ENCODE measurements at regions not wholly inside any gene's neighbourhood (a gene's known extent, or its start where the extent isn't known, plus 50 kb on each side); places are given as distances from the start of the nearest gene placed in this dataset. TPM values are rescaled to one million over a fixed set of nuclear protein-coding genes. Genes with fewer than 3 reads are reported as not detected.

DNA sequence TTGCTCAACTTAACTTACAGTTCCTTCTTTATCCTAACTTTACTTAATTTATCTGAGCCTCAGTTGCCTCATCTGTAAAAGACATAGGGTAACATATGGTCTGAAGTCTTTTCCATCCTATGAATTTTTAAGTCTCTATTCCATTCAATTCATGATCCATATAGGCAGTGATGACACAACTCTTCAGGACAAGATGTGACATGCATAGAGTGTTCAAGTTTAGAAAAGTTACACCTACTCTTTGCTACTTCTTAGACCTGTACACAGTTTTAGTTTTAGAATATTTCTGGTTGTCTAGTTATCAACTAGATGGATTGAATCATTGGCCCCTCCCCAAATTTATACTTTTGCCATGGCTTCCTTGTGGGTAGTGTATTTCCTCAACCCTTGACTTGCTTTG is 50.7 kb upstream of the ELL2 start:
- Histone ChIP-seq H3K9me3 (replicated peaks; ENCODE audit: control insufficient read depth, insufficient read depth, low read length) (no peaks in the 10 kb centered on the region; the same call in 1 of the 3 replicates), H3K4me1 (ENCODE audit: control insufficient read depth, insufficient read depth, low read length) (no peaks in the 10 kb centered on the region), H3K4me2 (ENCODE audit: control insufficient read depth, insufficient read depth) (no peak overlapping the region), H3K27ac (ENCODE audit: control insufficient read depth, insufficient read depth) (no peak overlapping the region), H3K4me3 (no peak overlapping the region), H3K79me2 (ENCODE audit: control insufficient read depth, insufficient read depth, low read length) (no peaks in the 10 kb centered on the region), H3K9ac (ENCODE audit: control insufficient read depth, insufficient read depth, low read length) (no peak overlapping the region), H4K20me1 (ENCODE audit: control insufficient read depth, insufficient read depth) (no peaks in the 10 kb centered on the region), H3K27me3 (replicated peaks in 1 of 2; ENCODE audit: control insufficient read depth in 2 of 2, insufficient read depth in 2 of 2, low read length in 1 of 2) (no peaks in the 10 kb centered on the region), H3K36me3 (ENCODE audit: control insufficient read depth in 2 of 2, insufficient read depth in 2 of 2, low read length in 1 of 2) (no peaks in the 10 kb centered on the region), H2AFZ (ENCODE audit: control insufficient read depth, low read depth, low read length) (no peak overlapping the region)
- DNase-seq (ENCODE audit: low read depth, low spot score) (no peak), FAIRE-seq (no peak), ATAC-seq (no peak)
- TF ChIP-seq, protein P1, sequence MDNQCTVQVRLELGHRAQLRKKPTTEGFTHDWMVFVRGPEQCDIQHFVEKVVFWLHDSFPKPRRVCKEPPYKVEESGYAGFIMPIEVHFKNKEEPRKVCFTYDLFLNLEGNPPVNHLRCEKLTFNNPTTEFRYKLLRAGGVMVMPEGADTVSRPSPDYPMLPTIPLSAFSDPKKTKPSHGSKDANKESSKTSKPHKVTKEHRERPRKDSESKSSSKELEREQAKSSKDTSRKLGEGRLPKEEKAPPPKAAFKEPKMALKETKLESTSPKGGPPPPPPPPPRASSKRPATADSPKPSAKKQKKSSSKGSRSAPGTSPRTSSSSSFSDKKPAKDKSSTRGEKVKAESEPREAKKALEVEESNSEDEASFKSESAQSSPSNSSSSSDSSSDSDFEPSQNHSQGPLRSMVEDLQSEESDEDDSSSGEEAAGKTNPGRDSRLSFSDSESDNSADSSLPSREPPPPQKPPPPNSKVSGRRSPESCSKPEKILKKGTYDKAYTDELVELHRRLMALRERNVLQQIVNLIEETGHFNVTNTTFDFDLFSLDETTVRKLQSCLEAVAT (IDR thresholded peaks at IDR 0.05): no peak
- TF ChIP-seq JUNB (IDR thresholded peaks at IDR 0.05): no peak
- TF ChIP-seq RAD51 (IDR thresholded peaks at IDR 0.05): no peak
- no peak for TF ChIP-seq CHD1 (IDR thresholded peaks at IDR 0.05; ENCODE audit: low read depth, low read length)
- ChIA-PET POLR2A (no interaction called here), CTCF (no interaction called here), RAD21 (ENCODE audit: unreplicated experiment) (no interaction called here), SMC1A (ENCODE audit: uncharacterized antibody, unreplicated experiment) (interaction anchor here (1.2 to 1.6 kb wide), 2 partner anchors 17 to 27 kb away, joined by 3 read pairs; no protein-coding TSS in a partner anchor)
- in situ Hi-C loops (cut with MboI) (no loop called here), intact Hi-C loops (cut with micrococcal nuclease; ENCODE audit: unreplicated experiment) (no loop called here)
- BruUV-seq (replicated peaks): no TSS peak

MicroRNAs in the stretch of these regions (microRNA counts, 767-probe panel; counts per million panel counts)
- microRNA hsa-miR-583: 55.3 counts per million

Small RNAs in the stretch of these regions (microRNA-seq; reads per million reads assigned to microRNA genes)
- gene MIR583: not detected

Small RNAs in the stretch of these regions (small RNA-seq; reads per million reads assigned to genes)
- gene MIR583: not detected
- not detected for gene RNU6-524P
